ENCODE measurements at regions not wholly inside any gene's neighbourhood (a gene's known extent, or its start where the extent isn't known, plus 50 kb on each side); places are given as distances from the start of the nearest gene placed in this dataset.

- TF ChIP-seq CTCF (IDR thresholded peaks at IDR 0.05) (no peak), POLR2A (IDR thresholded peaks at IDR 0.05) (no peak)
These were observed 62.6 kb upstream of the ATXN1 start for GRCh38 chr6:16823718-16824352.
